ENCODE measurements at regions not wholly inside any gene's neighbourhood (a gene's known extent, or its start where the extent isn't known, plus 50 kb on each side); places are given as distances from the start of the nearest gene placed in this dataset.

DNA sequence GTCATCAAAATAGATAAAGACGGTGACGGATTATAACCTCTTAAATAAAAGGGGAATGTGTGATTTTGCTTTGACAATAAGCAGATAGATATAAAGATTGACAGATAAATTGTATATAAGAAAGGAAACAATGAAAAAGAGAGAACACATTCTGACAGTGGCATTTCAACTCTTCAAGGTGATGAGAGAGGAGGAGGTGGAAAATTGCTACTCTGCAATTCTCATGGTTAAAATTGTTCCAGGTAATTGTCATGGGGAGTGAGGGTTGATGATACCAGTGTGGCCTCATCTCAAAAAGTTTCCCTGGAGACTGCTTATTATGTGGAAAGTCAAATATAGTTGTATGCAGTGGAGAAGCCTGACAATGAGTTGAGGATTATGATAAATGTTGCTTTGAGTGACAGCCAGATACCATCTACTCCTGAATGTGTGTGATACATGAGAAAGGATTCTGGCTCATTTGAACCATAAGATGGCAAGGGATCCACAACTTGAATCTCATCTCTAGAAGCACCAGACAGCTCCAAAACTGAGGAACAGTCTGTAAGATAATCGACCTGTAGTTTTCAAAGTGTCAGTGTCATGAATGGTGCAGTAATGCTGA lies 1290.6 kb upstream of the CDH8 start:
- no peak for TF ChIP-seq Cebpa-rat (IDR thresholded peaks at IDR 0.05)
- no peaks in the 10 kb centered on the region for H3K27me3 ChIP-seq
- H3K9ac ChIP-seq = no peak overlapping the region
- no peak overlapping the region for H3K4me3 ChIP-seq
- no peak overlapping the region for H3K4me2 ChIP-seq
- H4K20me1 ChIP-seq = no peaks in the 10 kb centered on the region
- no peak overlapping the region for H3K27ac ChIP-seq
- no peaks in the 10 kb centered on the region for H3K36me3 ChIP-seq
- no peaks in the 10 kb centered on the region for H3K9me3 ChIP-seq
- no peaks in the 10 kb centered on the region for H3K4me1 ChIP-seq

GRCh38 chr16:63323722-63324705 lies 1287.8 kb upstream of the CDH8 start:
- H3K27ac ChIP-seq = no peak overlapping the region
- no peaks in the 10 kb centered on the region for H4K20me1 ChIP-seq
- no peak for TF ChIP-seq Cebpa-rat (IDR thresholded peaks at IDR 0.05)
- H3K4me3 ChIP-seq = no peak overlapping the region
- H3K36me3 ChIP-seq = no peaks in the 10 kb centered on the region
- H3K9me3 ChIP-seq = no peaks in the 10 kb centered on the region
- no peak overlapping the region for H3K9ac ChIP-seq
- no peaks in the 10 kb centered on the region for H3K4me1 ChIP-seq
- no peak overlapping the region for H3K4me2 ChIP-seq
- H3K27me3 ChIP-seq = no peaks in the 10 kb centered on the region

- Histone ChIP-seq H4K20me1 (no peaks in the 10 kb centered on the region), H3K4me2 (no peak overlapping the region), H3K27ac (no peak overlapping the region), H3K9me3 (no peaks in the 10 kb centered on the region), H3K9ac (no peak overlapping the region), H3K36me3 (no peaks in the 10 kb centered on the region), H3K27me3 (no peaks in the 10 kb centered on the region), H3K4me1 (no peaks in the 10 kb centered on the region), H3K4me3 (no peak overlapping the region)
- TF ChIP-seq Cebpa-rat (IDR thresholded peaks at IDR 0.05) = no peak
These were observed 1286.8 kb upstream of the CDH8 start for GRCh38 chr16:63323055-63323454.

DNA sequence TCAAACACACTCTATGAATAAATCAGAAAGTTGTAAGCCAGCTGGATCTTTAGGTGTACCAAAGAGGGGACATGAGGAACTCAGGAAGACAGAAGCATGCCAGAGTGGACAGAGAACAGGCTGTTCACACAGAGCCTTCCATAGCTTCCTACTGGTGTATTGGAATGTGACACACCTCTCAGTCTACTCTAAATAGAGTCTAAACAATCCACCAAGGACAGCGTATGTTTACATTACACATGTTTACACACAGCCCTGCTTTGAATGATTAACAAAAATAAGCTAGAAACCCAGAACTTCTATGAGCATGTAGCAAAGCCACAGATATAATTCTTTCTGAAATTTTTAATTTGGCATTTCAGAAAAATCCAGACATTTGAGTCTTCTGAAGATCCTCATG lies 1279.0 kb upstream of the CDH8 start:
- TF ChIP-seq Cebpa-rat (IDR thresholded peaks at IDR 0.05) = no peak

GRCh38 chr16:63312346-63312745 lies 1276.1 kb upstream of the CDH8 start:
- Histone ChIP-seq H3K36me3 (no peaks in the 10 kb centered on the region), H3K9ac (no peak overlapping the region), H4K20me1 (no peaks in the 10 kb centered on the region), H3K4me3 (no peak overlapping the region), H3K9me3 (no peaks in the 10 kb centered on the region), H3K27me3 (no peaks in the 10 kb centered on the region), H3K4me2 (no peak overlapping the region), H3K27ac (no peak overlapping the region), H3K4me1 (no peaks in the 10 kb centered on the region)
- TF ChIP-seq Cebpa-rat (IDR thresholded peaks at IDR 0.05) = no peak

More for the DNA sequence above, 1279.0 kb upstream of the CDH8 start:
- H3K27me3 ChIP-seq = no peaks in the 10 kb centered on the region
- no peaks in the 10 kb centered on the region for H3K4me1 ChIP-seq
- H3K36me3 ChIP-seq = no peaks in the 10 kb centered on the region
- H3K9ac ChIP-seq = no peak overlapping the region
- no peak overlapping the region for H3K4me3 ChIP-seq
- H3K27ac ChIP-seq = no peak overlapping the region
- H4K20me1 ChIP-seq = no peaks in the 10 kb centered on the region
- H3K4me2 ChIP-seq = no peak overlapping the region
- no peaks in the 10 kb centered on the region for H3K9me3 ChIP-seq

DNA sequence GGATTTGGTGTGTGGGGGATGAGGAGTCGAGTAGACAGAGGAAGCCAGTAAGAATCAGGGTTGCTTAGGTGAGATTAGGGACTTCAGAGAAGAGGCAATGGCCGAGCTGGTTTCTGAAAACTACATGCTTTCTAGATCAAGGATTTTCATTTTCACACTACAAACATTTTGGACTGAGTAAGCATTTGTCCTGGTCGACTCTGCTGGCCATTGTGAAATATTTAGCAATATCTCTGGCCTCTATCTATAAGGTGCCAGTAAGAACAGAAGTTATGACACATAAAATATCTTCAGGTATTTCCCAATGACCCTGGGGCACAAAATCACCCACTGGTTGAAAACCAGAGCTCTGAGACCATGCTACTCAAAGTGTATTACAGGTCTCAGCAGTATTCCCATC lies 1275.1 kb upstream of the CDH8 start:
- no peaks in the 10 kb centered on the region for H3K4me1 ChIP-seq
- no peak overlapping the region for H3K4me3 ChIP-seq
- no peak overlapping the region for H3K9ac ChIP-seq
- H3K36me3 ChIP-seq = no peaks in the 10 kb centered on the region
- H4K20me1 ChIP-seq = no peaks in the 10 kb centered on the region
- no peak overlapping the region for H3K4me2 ChIP-seq
- H3K27me3 ChIP-seq = no peaks in the 10 kb centered on the region
- no peak overlapping the region for H3K27ac ChIP-seq
- H3K9me3 ChIP-seq = no peaks in the 10 kb centered on the region
- no peak for TF ChIP-seq Cebpa-rat (IDR thresholded peaks at IDR 0.05)

GRCh38 chr16:63302811-63303210 lies 1266.6 kb upstream of the CDH8 start:
- Histone ChIP-seq H3K4me1 (no peaks in the 10 kb centered on the region), H3K36me3 (no peaks in the 10 kb centered on the region), H3K27me3 (no peaks in the 10 kb centered on the region), H3K4me2 (no peak overlapping the region), H3K9me3 (no peaks in the 10 kb centered on the region), H3K27ac (no peak overlapping the region), H3K4me3 (no peak overlapping the region), H3K9ac (no peak overlapping the region), H4K20me1 (no peaks in the 10 kb centered on the region)
- no peak for TF ChIP-seq Cebpa-rat (IDR thresholded peaks at IDR 0.05)

DNA sequence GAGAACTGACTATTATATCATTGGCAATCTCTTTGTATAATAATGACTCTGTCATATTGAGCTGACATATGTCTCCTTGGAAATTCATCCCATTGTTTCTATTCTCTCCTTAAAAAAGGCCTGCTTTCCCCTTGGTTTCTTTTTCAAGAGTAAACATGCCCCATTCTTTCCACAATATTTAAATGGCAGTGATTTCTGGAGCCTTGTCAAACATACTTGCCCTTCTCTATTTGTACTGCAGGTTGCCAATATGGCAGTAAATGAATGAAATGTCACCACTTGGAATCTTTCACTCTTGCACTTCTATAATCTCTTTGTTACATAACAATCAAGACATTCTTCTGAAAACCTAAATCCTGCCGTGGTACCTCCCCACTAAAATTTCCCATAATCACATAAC lies 1265.1 kb upstream of the CDH8 start:
- TF ChIP-seq Cebpa-rat (IDR thresholded peaks at IDR 0.05) = no peak
- H3K4me3 ChIP-seq = no peak overlapping the region
- H3K4me2 ChIP-seq = no peak overlapping the region
- no peak overlapping the region for H3K27ac ChIP-seq
- no peaks in the 10 kb centered on the region for H3K27me3 ChIP-seq
- no peaks in the 10 kb centered on the region for H3K36me3 ChIP-seq
- H3K9me3 ChIP-seq = no peaks in the 10 kb centered on the region
- H3K4me1 ChIP-seq = no peaks in the 10 kb centered on the region
- no peaks in the 10 kb centered on the region for H4K20me1 ChIP-seq
- H3K9ac ChIP-seq = no peak overlapping the region

DNA sequence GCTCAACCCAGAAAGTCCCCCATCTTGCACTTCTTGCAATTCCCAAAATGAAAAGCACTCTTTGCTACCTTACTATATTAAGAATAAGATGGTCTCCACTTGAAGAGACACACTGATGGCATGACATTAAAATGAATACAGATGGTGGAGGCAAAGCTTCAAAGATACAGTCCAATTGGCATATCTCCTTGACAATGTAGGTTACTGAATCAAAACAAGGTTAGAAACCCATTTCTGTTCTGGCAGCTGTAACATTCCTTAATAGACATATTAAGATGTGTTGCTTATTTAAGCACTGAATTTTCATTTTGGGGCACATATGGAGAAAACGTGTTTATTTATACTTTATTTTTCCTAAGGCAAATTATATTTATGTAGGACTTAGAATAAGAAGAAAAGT lies 1262.8 kb upstream of the CDH8 start:
- no peak overlapping the region for H3K9ac ChIP-seq
- H3K4me2 ChIP-seq = no peak overlapping the region
- TF ChIP-seq Cebpa-rat (IDR thresholded peaks at IDR 0.05) = no peak
- no peaks in the 10 kb centered on the region for H3K36me3 ChIP-seq
- no peaks in the 10 kb centered on the region for H3K9me3 ChIP-seq
- H3K4me3 ChIP-seq = no peak overlapping the region
- no peaks in the 10 kb centered on the region for H3K4me1 ChIP-seq
- H3K27ac ChIP-seq = no peak overlapping the region
- H4K20me1 ChIP-seq = no peaks in the 10 kb centered on the region
- H3K27me3 ChIP-seq = no peaks in the 10 kb centered on the region

- no peak overlapping the region for H3K27ac ChIP-seq
- no peak overlapping the region for H3K4me2 ChIP-seq
- no peak for TF ChIP-seq Cebpa-rat (IDR thresholded peaks at IDR 0.05)
- H3K36me3 ChIP-seq = no peaks in the 10 kb centered on the region
- no peak overlapping the region for H3K4me3 ChIP-seq
- no peaks in the 10 kb centered on the region for H3K27me3 ChIP-seq
- no peaks in the 10 kb centered on the region for H4K20me1 ChIP-seq
- H3K4me1 ChIP-seq = no peaks in the 10 kb centered on the region
- H3K9ac ChIP-seq = no peak overlapping the region
- H3K9me3 ChIP-seq = no peaks in the 10 kb centered on the region
These were observed 1255.8 kb upstream of the CDH8 start for GRCh38 chr16:63292036-63292435.

All from BLaER1 (cell line).